Right renal pelvis (tissue), 4 donors: ENCODE measurements at regions not wholly inside any gene's neighbourhood (a gene's known extent, or its start where the extent isn't known, plus 50 kb on each side); places are given as distances from the start of the nearest gene placed in this dataset.

ENCODE experiments used
- DNase-seq, 4 donors: peaks; one replicate each; pipeline ENCODE4 v3.0.0-alpha.2; 2013; ENCODE audit warnings: low read depth in 4 of 4, low spot score in 3 of 4, missing footprints in 1 of 4

- no peak for DNase-seq
Measured at GRCh38 chr9:84447305-84447704, 106.7 kb upstream of the SLC28A3 start.

GRCh38 chr9:84450029-84450428 is 109.5 kb upstream of the SLC28A3 start:
- no peak for DNase-seq

DNA sequence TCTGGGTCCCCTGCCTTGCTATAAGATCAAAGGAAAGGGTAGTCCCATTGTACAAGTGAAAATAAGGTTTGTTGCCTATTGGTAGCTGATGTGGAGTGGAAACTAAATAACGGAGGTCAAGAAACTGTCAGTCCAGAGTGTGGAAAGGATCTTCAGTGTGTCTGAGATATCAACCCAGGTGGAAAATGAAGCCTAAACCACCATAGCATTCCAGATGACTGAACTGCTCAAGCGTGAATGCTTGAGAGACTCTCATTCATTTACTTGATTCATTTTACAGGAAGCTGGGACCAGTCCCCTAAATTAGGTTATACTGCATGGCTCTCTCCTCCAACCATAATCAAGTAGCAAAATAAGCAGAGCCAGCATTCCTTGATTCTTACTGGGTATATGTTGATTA is 116.0 kb upstream of the SLC28A3 start:
- DNase-seq = no peak

- DNase-seq = no peak
Measured at GRCh38 chr9:84460695-84461094, 120.1 kb upstream of the SLC28A3 start.

GRCh38 chr9:84463272-84463671 is 122.7 kb upstream of the SLC28A3 start:
- no peak for DNase-seq

DNA sequence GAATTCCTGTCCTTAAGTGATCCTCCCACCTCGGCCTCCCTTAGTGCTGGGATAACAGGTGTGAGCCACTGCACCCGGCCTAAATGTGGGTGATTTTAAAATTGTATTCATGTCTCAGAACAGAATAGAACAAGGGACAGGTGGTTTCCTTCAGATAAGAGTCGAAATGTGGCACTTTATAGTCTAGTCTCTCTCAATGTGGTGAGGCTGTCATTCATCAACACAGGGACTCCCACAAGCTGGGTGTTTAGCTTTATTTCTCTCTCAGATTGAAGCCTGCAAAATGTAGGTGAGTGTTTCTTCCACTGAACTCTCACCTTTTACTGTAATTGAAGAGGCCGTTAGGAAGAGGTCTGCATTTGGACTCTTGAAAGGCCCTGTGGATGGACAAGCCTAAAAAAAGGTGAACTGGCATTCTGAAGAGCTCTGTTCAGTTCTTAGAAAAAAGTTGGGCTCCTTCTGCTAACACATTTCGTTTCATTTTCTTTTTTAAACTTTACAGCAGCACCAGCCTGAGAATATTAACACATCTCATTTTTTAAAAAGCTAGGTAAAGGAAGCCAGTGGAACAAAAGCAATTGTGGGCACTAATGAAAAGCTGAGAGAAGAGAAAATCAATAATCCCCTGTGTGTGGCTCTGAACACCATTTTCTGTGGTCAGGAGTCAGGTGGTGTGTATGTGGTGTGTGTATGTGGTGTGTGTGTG is 126.2 kb upstream of the SLC28A3 start:
- DNase-seq = no peak

- no peak for DNase-seq
Measured at GRCh38 chr9:84471816-84472215, 131.3 kb upstream of the SLC28A3 start.

GRCh38 chr9:84478996-84479395 is 138.4 kb upstream of the SLC28A3 start:
- no peak for DNase-seq

DNA sequence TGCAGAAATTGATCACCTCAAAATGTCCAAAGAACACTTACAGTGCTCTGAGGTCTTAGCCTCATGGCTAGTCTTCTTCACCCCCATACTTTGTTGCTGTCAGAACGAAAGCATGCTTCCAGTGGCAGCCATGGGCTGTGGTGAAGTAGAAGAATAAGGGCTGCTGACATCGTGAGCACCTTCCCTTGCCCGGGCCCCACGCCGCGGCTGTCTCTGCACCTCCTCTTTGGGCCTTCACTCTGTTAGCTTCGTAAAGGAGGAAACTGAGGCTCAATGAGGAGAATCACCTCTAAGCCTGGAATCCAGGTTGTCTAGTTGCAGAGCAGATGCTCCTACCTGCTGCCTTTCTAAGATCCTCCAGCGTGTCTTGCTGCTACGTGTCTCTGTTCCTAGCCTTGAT is 139.5 kb upstream of the SLC28A3 start:
- DNase-seq = no peak

GRCh38 chr9:84481231-84481630 is 140.7 kb upstream of the SLC28A3 start:
- DNase-seq = no peak

DNA sequence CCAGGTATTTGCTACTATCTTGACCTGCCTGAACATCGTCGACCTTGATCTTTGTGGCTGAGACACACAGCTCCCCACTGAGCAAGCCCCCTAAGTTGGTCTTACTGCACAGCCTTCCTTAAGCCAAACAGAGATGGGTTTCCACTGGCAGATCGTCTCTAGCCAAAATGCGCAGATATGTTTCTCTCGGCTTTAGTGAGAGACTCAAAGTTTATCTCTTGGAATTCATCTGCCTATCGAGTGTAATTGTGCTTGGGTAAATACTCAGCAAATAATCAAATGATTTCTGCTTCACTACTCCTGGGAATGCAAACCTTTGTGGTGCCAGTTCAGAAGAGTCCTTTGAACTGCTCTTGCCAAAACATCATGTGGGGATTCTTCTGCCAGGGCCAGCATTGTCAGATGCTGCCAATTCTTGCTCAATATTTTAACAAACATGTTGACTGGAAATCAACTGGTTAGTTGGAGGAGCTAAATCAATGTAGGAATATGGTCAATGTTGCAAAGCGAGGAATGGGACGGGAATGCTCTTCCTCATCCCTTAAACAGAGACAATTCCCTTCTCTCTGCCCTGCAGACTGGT is 141.2 kb upstream of the SLC28A3 start:
- DNase-seq = no peak

- no peak for DNase-seq
Measured at GRCh38 chr9:84482607-84483006, 142.0 kb upstream of the SLC28A3 start.

DNA sequence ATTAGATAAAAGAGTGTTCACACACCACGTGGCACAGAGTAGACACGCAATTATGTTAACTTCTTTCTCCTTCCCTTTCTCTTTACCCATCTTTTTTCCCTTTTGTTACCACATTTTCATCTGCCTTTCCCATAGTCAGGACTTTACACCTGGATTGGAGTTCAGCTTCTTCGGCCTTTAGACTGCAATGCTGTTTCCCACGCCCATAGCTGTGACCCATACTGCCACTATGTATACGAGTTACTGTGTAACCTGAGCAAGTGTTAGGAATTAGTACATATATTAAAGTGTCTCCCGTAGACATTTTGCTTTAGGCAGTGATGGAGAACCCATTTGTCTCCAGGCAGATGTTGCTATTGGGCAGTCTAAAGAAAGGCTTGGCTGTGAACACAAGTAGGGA is 143.6 kb upstream of the SLC28A3 start:
- DNase-seq = no peak

DNA sequence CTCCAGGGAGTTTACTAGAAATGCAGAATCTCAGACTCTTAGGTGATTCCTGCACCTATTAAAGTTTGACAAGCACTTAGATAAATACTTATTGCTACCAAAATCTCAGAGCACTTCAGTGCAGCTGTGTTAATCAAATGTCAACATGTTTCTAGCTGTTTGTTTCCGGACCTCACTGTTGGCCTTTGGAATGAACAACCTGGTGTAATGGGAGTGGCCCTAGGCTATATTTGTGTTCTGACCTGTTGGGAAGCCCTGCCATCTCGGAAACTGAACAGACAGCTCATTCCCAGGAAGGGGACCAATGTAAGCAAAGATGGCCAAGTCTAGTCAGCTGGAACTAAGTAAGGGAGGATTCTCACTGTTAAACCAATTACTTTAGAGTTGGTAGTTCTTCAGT is 145.0 kb upstream of the SLC28A3 start:
- no peak for DNase-seq

GRCh38 chr9:84486663-84487062 is 146.1 kb upstream of the SLC28A3 start:
- DNase-seq = no peak

GRCh38 chr9:84490206-84490841 is 149.8 kb upstream of the SLC28A3 start:
- no peak for DNase-seq

DNA sequence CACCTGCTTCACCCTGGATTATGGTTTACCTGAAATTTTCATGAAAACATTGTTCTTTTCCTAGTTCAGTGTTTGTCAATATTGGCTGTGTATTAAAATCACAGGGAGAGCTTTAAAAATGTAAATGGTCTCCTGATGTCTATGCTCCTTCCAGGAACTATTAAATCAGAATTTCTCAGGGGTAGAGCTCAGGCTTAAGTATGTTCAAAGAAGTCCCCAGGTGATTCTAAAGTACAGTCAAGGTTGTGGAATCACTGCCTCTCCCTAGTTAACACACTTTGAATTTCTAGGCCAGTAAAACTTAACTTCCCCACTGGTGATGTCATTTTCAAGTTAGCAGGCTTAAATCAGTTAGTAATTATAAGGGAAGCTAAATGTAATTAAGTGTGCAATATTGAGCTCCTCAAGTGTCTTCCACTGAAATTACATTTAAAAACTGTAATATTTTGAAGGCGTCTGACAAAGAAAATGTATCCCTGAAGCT is 150.3 kb upstream of the SLC28A3 start:
- DNase-seq = no peak

GRCh38 chr9:84492366-84493159 is 152.0 kb upstream of the SLC28A3 start:
- no peak for DNase-seq

GRCh38 chr9:84493284-84493947 is 152.9 kb upstream of the SLC28A3 start:
- no peak for DNase-seq

GRCh38 chr9:84499969-84500582 is 159.5 kb upstream of the SLC28A3 start:
- no peak for DNase-seq
